ENCODE measurements at regions not wholly inside any gene's neighbourhood (a gene's known extent, or its start where the extent isn't known, plus 50 kb on each side); places are given as distances from the start of the nearest gene placed in this dataset.

GRCh38 chr6:141510803-141511202 is 621.9 kb upstream of the GJE1 start:
- Histone ChIP-seq H2AFZ (ENCODE audit: low read depth, low read length) (no peak overlapping the region), H3K79me2 (ENCODE audit: control insufficient read depth, insufficient read depth, low read length) (no peaks in the 10 kb centered on the region), H3K4me3 (no peak overlapping the region), H3K9ac (ENCODE audit: insufficient read depth in 1 of 2, low read depth in 2 of 2, low read length in 2 of 2) (no peak overlapping the region), H3K4me2 (ENCODE audit: insufficient read depth, low read length) (no peak overlapping the region), H4K20me1 (replicated peaks; ENCODE audit: control insufficient read depth, insufficient read depth, low read length) (no peaks in the 10 kb centered on the region), H3K9me1 (ENCODE audit: control insufficient read depth, insufficient read depth, low read length) (no peaks in the 10 kb centered on the region), H3K27me3 (ENCODE audit: control insufficient read depth in 2 of 2, insufficient read depth in 2 of 2, low read length in 2 of 2) (no peaks in the 10 kb centered on the region), H3K4me1 (replicated peaks in 1 of 2; ENCODE audit: control insufficient read depth in 2 of 2, insufficient read depth in 2 of 2, low read length in 2 of 2) (no peaks in the 10 kb centered on the region), H3K27ac (ENCODE audit: extremely low read depth, low read depth, low read length) (no peak overlapping the region), H3K9me3 (replicated peaks; ENCODE audit: control insufficient read depth, insufficient read depth, low read depth, low read length) (peaks cover 3% of the 10 kb centered on the region; the same call in 1 of the 2 replicates), H3K36me3 (ENCODE audit: control insufficient read depth, insufficient read depth, low read length) (no peaks in the 10 kb centered on the region)
- ChIA-PET CTCF (ENCODE audit: low intra/inter-chr PET ratio) (no interaction called here), POLR2A (interaction anchor here (0.6 kb wide), 1 partner anchor 28 kb away, joined by 3 read pairs; no protein-coding TSS in a partner anchor)
- BruUV-seq (replicated peaks) = no TSS peak
- in situ Hi-C loops (cut with MboI) = no loop called here
- FAIRE-seq = no peak
- TF ChIP-seq ZFX (CRISPR knock-in tag; IDR thresholded peaks at IDR 0.05) (no peak), U2AF2 (optimal IDR thresholded peaks at IDR 0.05; ENCODE audit: low read depth, low read length) (no peak), CEBPB (tag; IDR thresholded peaks at IDR 0.05) (no peak), ZNF583 (CRISPR knock-in tag; IDR thresholded peaks at IDR 0.05) (no peak), HDAC2 (IDR thresholded peaks at IDR 0.05) (no peak), ATF2 (CRISPR knock-in tag; IDR thresholded peaks at IDR 0.05) (no peak), NEUROD1 (IDR thresholded peaks at IDR 0.05; ENCODE audit: borderline replicate concordance, low read depth, low read length, partially characterized antibody) (no peak)
- TF ChIP-seq, protein P1, sequence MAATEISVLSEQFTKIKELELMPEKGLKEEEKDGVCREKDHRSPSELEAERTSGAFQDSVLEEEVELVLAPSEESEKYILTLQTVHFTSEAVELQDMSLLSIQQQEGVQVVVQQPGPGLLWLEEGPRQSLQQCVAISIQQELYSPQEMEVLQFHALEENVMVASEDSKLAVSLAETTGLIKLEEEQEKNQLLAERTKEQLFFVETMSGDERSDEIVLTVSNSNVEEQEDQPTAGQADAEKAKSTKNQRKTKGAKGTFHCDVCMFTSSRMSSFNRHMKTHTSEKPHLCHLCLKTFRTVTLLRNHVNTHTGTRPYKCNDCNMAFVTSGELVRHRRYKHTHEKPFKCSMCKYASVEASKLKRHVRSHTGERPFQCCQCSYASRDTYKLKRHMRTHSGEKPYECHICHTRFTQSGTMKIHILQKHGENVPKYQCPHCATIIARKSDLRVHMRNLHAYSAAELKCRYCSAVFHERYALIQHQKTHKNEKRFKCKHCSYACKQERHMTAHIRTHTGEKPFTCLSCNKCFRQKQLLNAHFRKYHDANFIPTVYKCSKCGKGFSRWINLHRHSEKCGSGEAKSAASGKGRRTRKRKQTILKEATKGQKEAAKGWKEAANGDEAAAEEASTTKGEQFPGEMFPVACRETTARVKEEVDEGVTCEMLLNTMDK (IDR thresholded peaks at IDR 0.05; ENCODE audit: borderline replicate concordance, insufficient read depth, low read depth, low read length, poor library complexity, severe bottlenecking) = no peak
- TF ChIP-seq, protein P2, sequence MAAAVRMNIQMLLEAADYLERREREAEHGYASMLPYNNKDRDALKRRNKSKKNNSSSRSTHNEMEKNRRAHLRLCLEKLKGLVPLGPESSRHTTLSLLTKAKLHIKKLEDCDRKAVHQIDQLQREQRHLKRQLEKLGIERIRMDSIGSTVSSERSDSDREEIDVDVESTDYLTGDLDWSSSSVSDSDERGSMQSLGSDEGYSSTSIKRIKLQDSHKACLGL (CRISPR knock-in tag; IDR thresholded peaks at IDR 0.05; ENCODE audit: borderline replicate concordance, poor library complexity, severe bottlenecking) = no peak
- intact Hi-C loops (cut with micrococcal nuclease) = no loop called here
- ATAC-seq = no peak
- no peak for DNase-seq (ENCODE audit: extremely low read depth in 1 of 4, low spot score in 3 of 4)

Measured in K562 (cell line).